Sigmoid colon (tissue), 6 donors: ENCODE measurements at regions not wholly inside any gene's neighbourhood (a gene's known extent, or its start where the extent isn't known, plus 50 kb on each side); places are given as distances from the start of the nearest gene placed in this dataset.

Source experiments
- DNase-seq: peaks from one replicate; pipeline ENCODE4 v3.0.0-alpha.2; 2019
- H3K27ac ChIP-seq, 4 donors: fragments of 200-600 bp; sonication (generic); one replicate each; pipeline ENCODE4 v1.5.1; 2016 to 2019; ENCODE audit warnings: mild to moderate bottlenecking in 1 of 4
- H3K27me3 ChIP-seq, 3 donors: fragments of 200-600 bp; sonication (generic); one replicate each; pipeline ENCODE4 v1.5.1; 2019; ENCODE audit warnings: mild to moderate bottlenecking in 1 of 3
- H3K36me3 ChIP-seq, 4 donors: fragments of 200-600 bp; sonication (generic); one replicate each; pipeline ENCODE4 v1.5.1; 2016 to 2019
- H3K4me1 ChIP-seq, 4 donors: fragments of 200-600 bp; sonication (generic); one replicate each; pipeline ENCODE4 v1.5.1; 2017 to 2019
- H3K4me3 ChIP-seq, 4 donors: fragments of 200-600 bp; sonication (generic); one replicate each; pipeline ENCODE4 v1.5.1; 2017 to 2019; ENCODE audit warnings: mild to moderate bottlenecking in 2 of 4, moderate library complexity in 1 of 4
- H3K9me3 ChIP-seq, 4 donors: fragments of 200-600 bp in 3 of 4; sonication (generic) in 3 of 4; one replicate each; pipeline versions ENCODE4 v1.5.1 to v1.6.1; 2013 to 2019
- CTCF ChIP-seq, 4 experiments: fragments of 450-650 bp in 3 of 4; fragments of 200-600 bp in 1 of 4; IDR thresholded peaks; one replicate each; pipeline ENCODE4 v1.5.1; 2016 to 2019; ENCODE audit warnings: antibody characterized with exemption in 4 of 4, mild to moderate bottlenecking in 3 of 4, moderate library complexity in 2 of 4
- EP300 ChIP-seq, 4 donors: sonication (generic); formaldehyde crosslinking; IDR thresholded peaks; one replicate each; pipeline ENCODE4 v1.6.1; 2017; ENCODE audit warnings: antibody characterized with exemption in 4 of 4
- POLR2A ChIP-seq, 2 donors: fragments of 450-650 bp; IDR thresholded peaks; one replicate each; pipeline ENCODE4 v1.6.1; 2016; ENCODE audit warnings: antibody characterized with exemption in 2 of 2, mild to moderate bottlenecking in 2 of 2, moderate library complexity in 2 of 2
- POLR2AphosphoS5 ChIP-seq, 4 donors: sonication (generic); formaldehyde crosslinking; IDR thresholded peaks; one replicate each; pipeline ENCODE4 v1.6.1; 2017; ENCODE audit warnings: antibody characterized with exemption in 4 of 4
- WGBS, 2 donors: extraction: QIAGEN DNeasy Blood & Tissue Kit; methylation state at CpG; one replicate each; pipeline ENCODE4 v1.1.7; 2013; 5-methylcytosine and 5-hydroxymethylcytosine counted together
- intact Hi-C: fragments of 100-400 bp; cut with DNase I; formaldehyde crosslinking; loops from one replicate; pipeline ENCODE4 v1.15.1; 2023
- donor health status: healthy with polysubstance abuse.
- donor health status: healthy.

GRCh38 chr4:178598672-178599071 is 1156.4 kb upstream of the AGA start:
- no peaks in the 10 kb centered on the region for H3K9me3 ChIP-seq
- H3K4me1 ChIP-seq: no peaks in the 10 kb centered on the region
- no peak overlapping the region for H3K4me3 ChIP-seq
- TF ChIP-seq POLR2AphosphoS5 (IDR thresholded peaks at IDR 0.05) (no peak), CTCF (IDR thresholded peaks at IDR 0.05) (no peak), POLR2A (IDR thresholded peaks at IDR 0.05) (no peak), EP300 (IDR thresholded peaks at IDR 0.05) (no peak)
- no peak overlapping the region for H3K27ac ChIP-seq
- 82 to 91% methylated on average over 1 of the region's 1 CpG for WGBS, 2 donors
- H3K36me3 ChIP-seq: no peaks in the 10 kb centered on the region
- intact Hi-C loops: no loop called here
- DNase-seq: no peak
- no peaks in the 10 kb centered on the region for H3K27me3 ChIP-seq

GRCh38 chr4:178599521-178599920 is 1157.3 kb upstream of the AGA start:
- Histone ChIP-seq H3K36me3 (no peaks in the 10 kb centered on the region), H3K27me3 (no peaks in the 10 kb centered on the region), H3K9me3 (no peaks in the 10 kb centered on the region), H3K27ac (no peak overlapping the region), H3K4me1 (no peaks in the 10 kb centered on the region), H3K4me3 (no peak overlapping the region)
- no peak for DNase-seq
- no peak for TF ChIP-seq EP300 (IDR thresholded peaks at IDR 0.05)
- TF ChIP-seq CTCF (IDR thresholded peaks at IDR 0.05): no peak
- no peak for TF ChIP-seq POLR2A (IDR thresholded peaks at IDR 0.05)
- no peak for TF ChIP-seq POLR2AphosphoS5 (IDR thresholded peaks at IDR 0.05)
- intact Hi-C loops: no loop called here

GRCh38 chr4:178602833-178603232 is 1160.6 kb upstream of the AGA start:
- no peak for TF ChIP-seq POLR2AphosphoS5 (IDR thresholded peaks at IDR 0.05)
- no peak for TF ChIP-seq CTCF (IDR thresholded peaks at IDR 0.05)
- TF ChIP-seq POLR2A (IDR thresholded peaks at IDR 0.05): no peak
- TF ChIP-seq EP300 (IDR thresholded peaks at IDR 0.05): no peak
- no peak for DNase-seq
- H3K27ac ChIP-seq: no peak overlapping the region
- H3K36me3 ChIP-seq: no peaks in the 10 kb centered on the region
- H3K9me3 ChIP-seq: no peaks in the 10 kb centered on the region
- intact Hi-C loops: no loop called here
- 47 to 76% methylated on average over 2 of the region's 2 CpGs for WGBS, 2 donors
- no peaks in the 10 kb centered on the region for H3K4me1 ChIP-seq
- no peaks in the 10 kb centered on the region for H3K27me3 ChIP-seq
- H3K4me3 ChIP-seq: no peak overlapping the region

- DNase-seq: no peak
- Histone ChIP-seq H3K36me3 (no peaks in the 10 kb centered on the region), H3K4me3 (no peak overlapping the region), H3K4me1 (no peaks in the 10 kb centered on the region), H3K9me3 (no peaks in the 10 kb centered on the region), H3K27me3 (no peaks in the 10 kb centered on the region), H3K27ac (no peak overlapping the region)
- 80 to 84% methylated on average over 2 of the region's 2 CpGs for WGBS, 2 donors
- TF ChIP-seq POLR2AphosphoS5 (IDR thresholded peaks at IDR 0.05): no peak
- no peak for TF ChIP-seq EP300 (IDR thresholded peaks at IDR 0.05)
- TF ChIP-seq POLR2A (IDR thresholded peaks at IDR 0.05): no peak
- no peak for TF ChIP-seq CTCF (IDR thresholded peaks at IDR 0.05)
- intact Hi-C loops: no loop called here
These were observed 1168.8 kb upstream of the AGA start for GRCh38 chr4:178611062-178611461.

GRCh38 chr4:178612733-178613132 is 1170.5 kb upstream of the AGA start:
- no peak overlapping the region for H3K27ac ChIP-seq
- no peak overlapping the region for H3K4me3 ChIP-seq
- H3K4me1 ChIP-seq: no peaks in the 10 kb centered on the region
- no peaks in the 10 kb centered on the region for H3K27me3 ChIP-seq
- DNase-seq: no peak
- intact Hi-C loops: no loop called here
- 24 to 59% methylated on average over 4 of the region's 4 CpGs for WGBS, 2 donors
- H3K9me3 ChIP-seq: no peaks in the 10 kb centered on the region
- TF ChIP-seq EP300 (IDR thresholded peaks at IDR 0.05) (no peak), CTCF (IDR thresholded peaks at IDR 0.05) (no peak), POLR2AphosphoS5 (IDR thresholded peaks at IDR 0.05) (no peak), POLR2A (IDR thresholded peaks at IDR 0.05) (no peak)
- no peaks in the 10 kb centered on the region for H3K36me3 ChIP-seq
